22Rv1 (cell line): ENCODE measurements at regions not wholly inside any gene's neighbourhood (a gene's known extent, or its start where the extent isn't known, plus 50 kb on each side); places are given as distances from the start of the nearest gene placed in this dataset.

Experiments used
- H3K27ac ChIP-seq: fragments of 450-650 bp; 2 replicates; pipeline ENCODE4 v1.5.1; 2017
- ZFX ChIP-seq: fragments of 450-650 bp; IDR thresholded peaks from 2 replicates; pipeline ENCODE4 v1.6.1; 2017; ENCODE audit warnings: antibody characterized with exemption, borderline replicate concordance
- TF ChIP-seq, protein P1 (sequence below): fragments of 450-650 bp; IDR thresholded peaks from 2 replicates; pipeline ENCODE4 v1.5.1; 2017; ENCODE audit warnings: mild to moderate bottlenecking

DNA sequence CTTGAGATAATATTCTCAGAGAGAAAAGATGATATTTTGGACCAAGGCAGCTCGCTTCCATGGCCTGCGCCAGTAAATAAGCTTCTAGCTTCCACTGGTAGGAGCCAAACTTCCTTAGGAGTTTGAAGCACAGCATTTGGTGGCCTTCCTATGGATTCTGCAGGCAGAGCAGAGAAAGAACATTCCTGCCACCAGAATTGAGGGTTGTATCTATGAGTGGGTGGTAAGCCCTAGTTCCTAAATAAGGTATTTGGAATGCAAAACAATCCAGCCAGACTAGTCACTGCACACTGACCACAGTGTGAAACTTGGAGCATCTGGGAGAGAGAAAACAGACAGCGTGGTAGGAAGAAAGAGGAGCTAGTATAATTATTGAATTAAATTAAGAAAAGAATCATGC is 54.1 kb upstream of the BCAR3 start:
- no peak overlapping the region for H3K27ac ChIP-seq
- TF ChIP-seq ZFX: no peak
- TF ChIP-seq, protein P1, sequence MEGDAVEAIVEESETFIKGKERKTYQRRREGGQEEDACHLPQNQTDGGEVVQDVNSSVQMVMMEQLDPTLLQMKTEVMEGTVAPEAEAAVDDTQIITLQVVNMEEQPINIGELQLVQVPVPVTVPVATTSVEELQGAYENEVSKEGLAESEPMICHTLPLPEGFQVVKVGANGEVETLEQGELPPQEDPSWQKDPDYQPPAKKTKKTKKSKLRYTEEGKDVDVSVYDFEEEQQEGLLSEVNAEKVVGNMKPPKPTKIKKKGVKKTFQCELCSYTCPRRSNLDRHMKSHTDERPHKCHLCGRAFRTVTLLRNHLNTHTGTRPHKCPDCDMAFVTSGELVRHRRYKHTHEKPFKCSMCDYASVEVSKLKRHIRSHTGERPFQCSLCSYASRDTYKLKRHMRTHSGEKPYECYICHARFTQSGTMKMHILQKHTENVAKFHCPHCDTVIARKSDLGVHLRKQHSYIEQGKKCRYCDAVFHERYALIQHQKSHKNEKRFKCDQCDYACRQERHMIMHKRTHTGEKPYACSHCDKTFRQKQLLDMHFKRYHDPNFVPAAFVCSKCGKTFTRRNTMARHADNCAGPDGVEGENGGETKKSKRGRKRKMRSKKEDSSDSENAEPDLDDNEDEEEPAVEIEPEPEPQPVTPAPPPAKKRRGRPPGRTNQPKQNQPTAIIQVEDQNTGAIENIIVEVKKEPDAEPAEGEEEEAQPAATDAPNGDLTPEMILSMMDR: no peak

DNA sequence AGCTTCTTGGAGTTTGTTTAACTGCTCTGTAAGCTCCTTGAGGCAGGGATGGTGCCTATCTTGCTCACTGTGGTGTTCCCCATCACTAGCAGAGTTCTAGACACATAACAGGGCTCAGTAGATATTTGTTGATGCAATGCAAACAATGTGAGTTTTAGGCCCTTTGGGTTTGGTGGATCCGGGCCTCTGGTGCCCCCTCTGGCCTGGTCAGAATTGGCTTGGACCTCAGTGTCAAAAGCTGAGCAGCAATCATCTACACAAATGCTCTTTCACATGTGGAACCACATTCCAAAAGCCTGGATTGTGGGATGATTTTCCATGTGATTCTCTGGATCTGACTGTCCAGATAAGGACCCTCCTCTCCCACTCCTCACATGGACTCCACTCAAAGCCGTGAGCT is 53.4 kb upstream of the BCAR3 start:
- no peak for TF ChIP-seq ZFX
- TF ChIP-seq, protein P1: peak; percentile 21; the same call in 1 of the 2 replicates
- no peak overlapping the region for H3K27ac ChIP-seq

DNA sequence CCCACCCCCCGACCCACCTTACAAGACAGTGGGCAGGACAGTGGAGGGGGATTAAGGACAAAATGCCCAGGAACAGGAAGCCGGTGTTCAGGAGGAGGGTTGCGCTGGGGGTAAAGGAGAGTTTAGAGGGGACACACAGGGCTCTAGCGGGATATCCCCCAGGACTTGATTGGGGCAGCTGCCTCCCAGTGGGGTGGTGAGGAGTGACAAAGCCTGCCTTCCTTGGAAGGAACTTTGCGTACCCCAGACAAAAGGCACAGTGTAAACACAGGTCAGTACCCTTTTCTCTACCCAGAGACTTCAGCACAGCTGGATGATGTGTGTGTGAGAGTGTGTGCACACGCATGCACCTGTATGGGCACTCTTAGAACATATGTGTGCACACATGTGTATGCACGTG is 51.7 kb upstream of the BCAR3 start:
- no peak overlapping the region for H3K27ac ChIP-seq
- no peak for TF ChIP-seq ZFX
- TF ChIP-seq, protein P1: no peak

DNA sequence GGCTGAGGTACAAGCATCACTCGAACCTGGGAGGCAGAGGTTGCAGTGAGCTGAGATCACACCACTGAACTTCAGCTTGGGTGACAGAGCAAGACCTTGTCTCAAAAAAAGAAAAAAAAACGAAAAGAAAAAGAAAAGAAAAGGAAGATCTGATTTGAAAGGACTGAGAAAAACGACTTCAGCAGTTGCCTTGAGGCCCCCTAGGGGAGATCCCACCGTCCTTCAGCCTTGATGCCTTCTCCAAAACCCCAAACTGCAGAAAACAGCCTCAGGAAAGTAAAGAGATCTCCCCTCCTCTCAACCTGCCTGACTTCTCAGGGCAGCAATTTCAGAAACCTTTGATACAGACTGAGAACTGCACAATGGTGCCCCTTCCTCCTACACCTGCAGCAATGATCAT is 50.9 kb upstream of the BCAR3 start:
- H3K27ac ChIP-seq: no peak overlapping the region
- no peak for TF ChIP-seq ZFX
- TF ChIP-seq, protein P1: no peak
